Activated CD4-positive, CD25-positive, alpha-beta regulatory T cell treated with anti-CD3 and anti-CD28 coated beads, Interleukin-2, amount 50 U/mL, for 16 hours (primary cell): ENCODE measurements at regions not wholly inside any gene's neighbourhood (a gene's known extent, or its start where the extent isn't known, plus 50 kb on each side); places are given as distances from the start of the nearest gene placed in this dataset.

ENCODE experiments used
- DNase-seq: peaks from one replicate; pipeline ENCODE4 v3.0.0-alpha.2; 2020; ENCODE audit warnings: low read depth, low spot score

- DNase-seq, result no peak
Measured at GRCh38 chr7:35386816-35387706, 133.2 kb upstream of the TBX20 start.

DNA sequence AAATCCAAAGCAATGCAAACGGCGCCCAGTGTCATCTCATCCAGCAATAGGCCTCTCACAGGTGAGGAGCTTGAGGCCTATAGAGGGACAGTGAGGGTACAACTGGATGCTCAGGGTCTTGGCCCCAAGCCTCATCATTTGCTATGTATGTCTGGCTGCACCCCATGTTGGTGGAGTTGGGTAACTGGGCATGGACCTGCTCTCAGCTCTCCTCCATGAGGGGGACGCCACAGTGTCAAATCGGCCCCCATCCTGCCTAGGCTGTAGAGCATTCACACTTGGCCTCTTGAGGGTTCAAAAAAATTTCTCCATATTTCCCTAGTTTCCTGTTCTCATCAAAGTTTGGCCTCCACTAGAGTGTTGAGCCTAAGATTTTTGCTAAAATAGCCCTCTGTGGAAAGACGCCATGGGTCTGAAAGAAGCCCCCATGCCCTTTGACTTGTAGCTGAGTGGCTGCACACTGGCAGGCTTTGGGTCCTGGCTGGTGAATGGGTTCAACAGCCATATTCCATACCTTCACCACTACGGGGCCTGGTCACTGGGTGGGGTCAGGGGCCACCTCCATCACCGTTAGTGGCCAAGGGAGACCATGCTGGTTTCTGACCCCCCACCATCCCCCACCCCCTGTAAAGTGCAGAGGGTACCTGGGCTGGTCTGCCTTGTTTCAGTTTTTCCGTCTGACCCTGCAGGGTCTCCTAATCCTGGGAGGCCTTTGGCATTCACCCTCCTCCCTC, 132.3 kb upstream of the TBX20 start:
- no peak for DNase-seq

DNA sequence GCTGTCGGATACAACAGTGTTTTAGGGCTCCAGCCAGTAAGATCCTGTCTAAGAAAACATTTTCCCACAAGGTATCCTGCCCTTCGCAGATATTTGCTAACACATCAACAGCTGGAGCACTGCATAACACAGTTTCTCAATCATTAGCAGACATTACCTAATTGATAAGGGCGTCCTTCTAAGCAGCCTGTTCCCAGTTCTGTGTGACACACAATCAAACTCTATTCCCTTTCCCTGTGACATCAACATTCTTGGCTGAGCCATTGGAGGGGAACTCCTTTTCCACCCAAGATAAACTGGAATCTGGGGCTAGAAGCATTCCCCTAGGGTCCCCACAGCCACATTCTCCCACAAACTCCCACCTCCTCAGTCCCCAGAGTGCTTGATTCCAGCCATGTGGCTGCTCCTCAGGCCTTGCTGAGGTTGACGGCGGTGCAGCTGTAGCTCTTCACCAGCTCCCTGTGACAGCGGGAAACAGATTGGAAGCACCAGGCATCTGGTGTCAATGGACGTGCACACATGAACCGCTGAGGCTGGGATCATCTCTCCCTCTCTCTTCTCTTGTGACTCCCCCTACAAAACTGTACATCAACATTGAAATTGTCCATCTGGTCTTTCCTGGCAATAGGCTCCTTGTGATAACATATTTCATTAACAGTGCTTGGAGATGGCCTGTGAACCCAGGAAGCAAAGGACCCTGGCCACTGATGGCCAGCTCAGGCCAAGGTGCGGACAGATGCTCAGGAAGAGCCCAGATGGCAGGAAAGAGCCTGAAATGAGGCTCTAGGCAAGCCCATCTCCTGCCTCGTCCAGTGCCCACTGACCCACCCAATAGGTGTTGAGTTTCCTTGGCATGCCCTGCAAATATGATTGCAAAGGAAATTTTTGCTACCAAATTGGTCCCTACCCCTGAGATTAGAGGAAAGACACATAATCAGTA, 131.1 kb upstream of the TBX20 start:
- no peak for DNase-seq

- no peak for DNase-seq
Measured at GRCh38 chr7:35380739-35381224, 126.9 kb upstream of the TBX20 start.

DNA sequence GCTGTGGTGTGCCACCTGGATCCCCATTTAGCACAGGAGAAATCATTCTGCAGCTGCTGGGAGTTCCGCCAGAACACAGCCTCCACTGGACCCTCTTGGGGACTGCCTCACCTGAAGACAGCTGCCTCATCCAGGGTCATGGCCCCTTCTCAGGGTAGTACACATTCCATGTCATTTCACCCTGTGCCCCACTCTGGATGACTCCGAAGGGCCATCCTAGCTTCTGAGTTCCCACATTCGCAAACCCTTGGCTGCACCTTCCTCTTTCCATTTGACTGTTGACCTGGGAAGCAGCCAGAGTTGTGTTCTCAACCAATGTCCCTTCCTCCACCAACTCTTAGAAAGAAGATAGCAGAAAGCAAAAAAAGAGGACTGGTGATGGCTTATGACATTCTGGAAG, 125.6 kb upstream of the TBX20 start:
- no peak for DNase-seq

DNA sequence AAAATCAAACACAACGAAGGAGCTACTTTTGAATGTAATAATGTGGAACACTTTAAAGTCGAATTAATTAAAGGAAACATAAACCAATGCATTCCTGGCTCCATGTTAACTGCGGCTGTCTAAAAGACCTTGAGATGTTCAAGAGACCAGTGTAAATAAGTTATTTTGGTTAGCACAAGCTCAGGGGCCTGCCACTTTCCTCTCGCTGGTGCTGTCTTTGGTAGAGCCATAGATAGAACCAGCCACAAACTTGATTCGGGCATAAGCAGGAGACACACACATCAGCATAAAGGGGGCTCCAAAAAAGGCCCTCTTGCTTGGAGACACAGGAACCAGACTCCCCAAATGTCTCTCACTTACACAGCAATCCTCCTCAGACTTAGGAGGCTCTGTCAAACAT, 121.6 kb upstream of the TBX20 start:
- no peak for DNase-seq

- DNase-seq, result no peak
Measured at GRCh38 chr7:35374858-35375257, 121.0 kb upstream of the TBX20 start.

GRCh38 chr7:35371221-35371620, 117.3 kb upstream of the TBX20 start:
- no peak for DNase-seq

GRCh38 chr7:35370687-35371086, 116.8 kb upstream of the TBX20 start:
- DNase-seq, result no peak

DNA sequence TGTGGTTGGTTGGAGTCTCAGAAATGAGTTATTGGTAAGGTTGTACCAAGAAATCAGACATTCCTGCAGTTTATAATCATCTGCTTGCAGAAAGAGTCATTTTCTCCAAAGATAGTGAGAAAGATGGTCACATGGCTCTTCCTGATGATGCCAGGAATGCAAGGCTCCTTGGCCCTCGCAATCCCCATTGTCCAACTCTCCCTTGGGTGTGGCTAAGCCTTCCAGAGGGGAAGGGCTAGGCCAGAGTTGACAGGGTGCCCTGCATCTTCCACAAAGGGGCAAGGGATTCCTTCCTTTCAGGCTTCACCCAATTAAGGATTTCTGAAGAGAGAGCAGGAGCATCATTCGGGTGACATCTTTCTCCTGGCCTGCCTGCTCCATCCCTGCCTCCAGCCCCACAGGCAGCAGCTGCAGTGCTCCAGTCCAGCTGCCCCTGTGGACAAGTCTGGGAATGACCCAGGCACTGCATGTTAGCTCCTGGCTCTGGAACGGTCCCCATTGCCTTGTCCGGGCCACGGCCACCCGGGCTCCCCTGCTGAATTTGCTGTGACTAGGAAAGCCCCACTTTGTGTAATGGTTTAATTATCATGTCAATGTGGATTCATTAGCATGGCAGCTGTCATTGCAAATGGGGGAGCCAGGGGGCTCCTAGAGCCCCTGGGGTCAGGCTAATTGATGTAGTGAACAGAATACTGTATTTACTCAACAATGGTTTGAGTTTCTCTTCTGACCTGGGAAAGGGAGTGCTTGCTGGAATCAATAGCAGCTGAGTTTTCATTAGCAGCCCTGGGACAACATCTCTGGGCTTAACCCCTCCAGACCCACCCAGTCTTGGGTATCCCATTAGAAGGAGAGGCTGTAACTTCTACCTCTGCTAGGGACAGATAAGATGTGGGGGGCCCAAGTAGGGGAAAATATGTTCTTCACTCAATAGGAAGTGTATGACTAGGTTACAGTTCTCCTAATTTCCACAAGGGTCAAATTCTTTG, 112.6 kb upstream of the TBX20 start:
- no peak for DNase-seq

DNA sequence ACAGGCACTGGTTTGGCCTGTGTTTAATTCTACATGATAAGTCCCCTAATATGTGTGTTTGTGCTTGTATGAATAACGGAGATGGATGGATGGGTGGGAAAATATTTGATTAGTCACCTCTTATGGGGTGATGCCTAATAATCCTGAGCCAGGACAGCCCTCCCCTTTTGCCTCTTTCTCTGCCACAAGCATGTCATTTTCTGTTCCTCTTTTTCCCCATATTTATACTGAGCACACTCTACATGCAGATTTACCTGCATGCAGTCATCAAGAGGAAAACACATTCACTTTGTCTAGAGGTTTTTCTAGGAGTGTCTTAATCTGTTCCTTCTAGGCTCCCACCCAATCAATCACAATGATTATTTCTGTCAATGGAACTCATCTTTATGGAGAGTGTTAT, 111.6 kb upstream of the TBX20 start:
- no peak for DNase-seq

DNA sequence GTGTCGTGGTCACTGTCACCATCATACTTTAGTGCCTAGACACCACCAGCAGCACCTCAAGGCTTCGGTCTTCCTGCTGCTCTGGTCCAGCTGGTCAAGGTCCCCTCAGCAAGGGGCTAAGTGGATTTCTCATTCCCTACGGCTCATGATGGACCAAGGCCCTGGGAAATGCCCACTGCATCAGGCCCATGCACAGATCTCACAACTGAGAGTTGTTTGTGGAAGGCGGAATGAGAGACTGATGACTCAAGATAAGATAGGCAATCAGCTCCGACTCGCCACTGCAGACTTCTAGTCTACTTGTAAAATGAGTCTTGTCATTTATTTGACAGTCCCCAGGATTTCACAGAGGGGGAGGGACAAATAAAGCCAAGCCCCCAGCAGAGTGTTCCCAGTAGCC, 108.4 kb upstream of the TBX20 start:
- DNase-seq, result no peak

DNA sequence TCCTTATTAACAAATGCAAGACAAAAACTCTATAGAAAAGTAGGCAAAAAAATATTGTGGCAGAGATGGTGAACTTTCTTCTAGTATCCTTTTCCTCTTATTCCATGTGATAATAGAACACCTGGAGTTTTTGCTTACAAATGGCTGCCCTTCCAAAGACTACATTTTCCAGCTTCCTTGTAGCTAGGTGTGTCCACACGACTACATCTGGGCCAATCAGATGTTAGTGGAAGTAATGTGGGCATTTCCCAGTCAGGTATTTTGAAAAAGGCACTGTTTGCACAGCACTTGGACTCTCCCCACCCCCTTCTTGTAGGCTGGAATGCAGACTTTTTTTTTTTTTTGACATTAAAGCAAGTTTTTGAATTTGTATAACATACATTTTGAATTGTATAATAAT, 105.5 kb upstream of the TBX20 start:
- no peak for DNase-seq

- no peak for DNase-seq
Measured at GRCh38 chr7:35356495-35356894, 102.6 kb upstream of the TBX20 start.

DNA sequence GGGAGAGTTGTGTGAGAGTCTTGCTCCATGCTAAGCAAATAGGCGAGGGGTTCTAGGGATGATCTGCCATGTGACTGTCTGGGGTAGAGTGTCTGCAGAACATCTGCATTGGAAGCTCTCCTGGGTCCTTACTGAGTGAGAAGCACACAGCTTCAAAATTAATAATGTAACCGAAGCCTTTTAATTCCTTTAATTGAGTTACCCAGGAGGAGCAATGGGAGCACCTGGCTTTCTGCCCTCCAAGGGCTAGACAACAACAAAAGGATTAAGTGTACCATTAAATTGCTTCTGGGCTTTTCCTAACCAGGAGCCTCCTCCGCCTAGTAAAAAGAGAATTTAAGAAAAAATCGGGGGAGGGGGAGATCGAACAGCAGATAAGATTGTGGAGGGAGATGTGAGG, 102.0 kb upstream of the TBX20 start:
- no peak for DNase-seq

- no peak for DNase-seq
Measured at GRCh38 chr7:35355199-35355598, 101.3 kb upstream of the TBX20 start.

GRCh38 chr7:35353481-35353880, 99.6 kb upstream of the TBX20 start:
- DNase-seq, result no peak

DNA sequence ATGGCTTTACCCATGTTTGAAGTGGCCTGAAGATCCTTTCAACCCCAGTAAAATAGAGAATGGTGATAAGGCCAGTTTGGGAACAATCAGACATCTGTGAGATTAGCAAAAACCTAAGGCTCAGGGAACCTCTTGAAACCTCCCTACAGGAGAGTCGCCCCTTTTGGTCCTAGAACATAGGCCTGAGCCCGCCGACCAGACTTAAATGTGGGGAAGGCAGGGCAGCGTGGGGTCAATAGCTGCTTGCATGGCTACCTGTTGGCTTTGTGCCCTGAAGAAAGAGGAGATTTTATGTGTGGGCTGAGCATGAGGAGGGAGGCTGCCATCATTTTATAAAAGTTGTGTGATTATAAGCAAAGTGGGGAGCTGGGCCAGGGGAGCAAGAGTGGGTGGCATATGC, 97.6 kb upstream of the TBX20 start:
- DNase-seq, result no peak

DNA sequence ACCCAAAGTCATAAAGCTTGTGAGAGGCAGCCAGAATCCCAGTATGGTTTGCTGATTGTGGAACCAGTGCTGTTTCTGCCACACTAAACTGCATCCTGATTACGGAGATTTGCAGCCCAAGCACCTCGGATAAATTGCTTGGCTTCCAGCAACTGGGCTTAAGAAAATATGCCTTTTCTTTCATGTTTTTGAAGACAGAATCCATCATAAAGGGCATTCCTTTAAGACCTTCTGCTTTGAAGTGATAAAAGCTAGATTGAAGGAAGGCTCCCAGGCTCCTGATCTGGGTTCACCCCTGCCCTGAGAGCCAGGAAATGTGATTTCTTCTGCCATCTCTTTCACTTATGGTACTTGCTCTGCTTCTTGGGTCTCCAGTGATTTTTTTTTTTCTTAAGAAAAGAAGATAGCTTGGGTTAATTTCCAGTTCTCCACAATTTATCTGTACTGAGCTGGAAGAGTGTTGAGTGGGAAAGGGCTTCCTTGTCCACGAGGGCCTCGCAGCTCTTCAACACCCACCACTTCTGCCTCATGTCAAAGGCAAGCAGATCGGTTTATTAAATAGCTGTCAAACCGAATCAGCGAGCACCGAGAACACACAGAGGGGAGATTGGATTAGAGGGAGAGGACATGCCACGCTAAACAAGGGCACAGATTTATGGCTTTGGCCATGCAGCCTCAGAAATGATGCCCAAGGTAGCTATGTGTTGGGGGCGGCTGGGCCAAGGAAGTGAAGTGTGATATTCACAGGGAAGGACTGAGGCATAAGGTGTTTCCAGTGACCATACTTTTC, 94.9 kb upstream of the TBX20 start:
- no peak for DNase-seq

GRCh38 chr7:35342786-35343185, 88.9 kb upstream of the TBX20 start:
- DNase-seq, result no peak
